ENCODE measurements at regions not wholly inside any gene's neighbourhood (a gene's known extent, or its start where the extent isn't known, plus 50 kb on each side); places are given as distances from the start of the nearest gene placed in this dataset.

- DNase-seq: no peak
These were observed 618.1 kb downstream of the ZNF385D start for GRCh38 chr3:21132896-21133295.

DNA sequence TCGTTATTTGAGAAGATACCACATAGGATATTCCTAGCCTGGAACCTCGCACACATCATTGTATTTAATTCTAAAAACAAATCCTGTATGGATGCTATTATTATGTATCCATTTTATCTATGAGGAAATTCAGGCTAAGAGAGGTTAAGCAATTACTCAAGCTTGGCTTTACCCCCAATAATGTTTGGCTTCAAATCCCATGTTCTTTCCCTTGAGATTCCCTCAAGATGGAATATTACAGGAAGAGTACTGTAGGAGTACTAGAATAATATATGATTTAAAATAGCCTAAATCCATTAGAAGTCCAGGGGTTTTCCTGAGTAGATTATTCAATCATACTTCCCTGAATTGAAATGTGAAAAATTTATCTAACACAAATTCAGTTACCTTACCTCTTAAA, 630.2 kb downstream of the ZNF385D start:
- no peak for DNase-seq

DNA sequence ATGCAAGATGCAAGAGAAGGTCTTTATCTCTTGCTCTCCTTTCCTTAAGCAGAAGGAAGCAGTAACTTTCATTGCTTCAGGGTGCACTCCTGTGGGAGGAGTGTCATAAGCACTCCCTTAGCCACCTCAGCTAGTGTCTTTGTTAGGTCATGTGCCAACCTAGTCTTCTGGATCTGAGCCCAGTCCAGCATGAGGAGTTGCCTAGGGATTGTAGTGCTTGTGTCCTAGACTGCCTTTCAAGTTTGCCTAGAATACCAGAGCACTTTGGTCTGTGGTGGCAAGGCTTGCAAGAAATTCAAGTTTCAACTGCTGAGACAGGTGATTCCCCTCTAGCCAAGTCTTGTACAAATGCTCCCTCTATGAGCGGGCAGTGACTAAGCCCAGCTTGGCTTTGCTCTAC, 633.6 kb downstream of the ZNF385D start:
- DNase-seq: no peak

DNA sequence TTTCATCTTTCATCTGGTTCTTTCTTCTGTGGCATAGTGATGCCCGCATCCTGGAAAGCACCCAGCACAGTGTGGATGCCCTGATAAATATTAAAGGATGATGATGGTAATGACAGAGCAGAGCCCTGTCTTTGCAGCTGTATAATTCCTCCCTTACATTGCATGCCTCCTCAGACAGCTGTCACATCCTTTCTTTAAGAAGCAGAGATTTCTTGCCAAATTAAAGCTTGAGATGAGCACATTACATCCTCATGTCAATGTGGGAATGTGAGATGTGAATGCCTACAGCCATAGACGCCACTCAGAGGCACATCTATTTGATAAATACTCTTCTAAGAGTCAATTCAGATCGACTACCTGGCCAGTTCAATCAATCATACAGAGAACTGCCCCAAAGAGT, 642.0 kb downstream of the ZNF385D start:
- no peak for DNase-seq

DNA sequence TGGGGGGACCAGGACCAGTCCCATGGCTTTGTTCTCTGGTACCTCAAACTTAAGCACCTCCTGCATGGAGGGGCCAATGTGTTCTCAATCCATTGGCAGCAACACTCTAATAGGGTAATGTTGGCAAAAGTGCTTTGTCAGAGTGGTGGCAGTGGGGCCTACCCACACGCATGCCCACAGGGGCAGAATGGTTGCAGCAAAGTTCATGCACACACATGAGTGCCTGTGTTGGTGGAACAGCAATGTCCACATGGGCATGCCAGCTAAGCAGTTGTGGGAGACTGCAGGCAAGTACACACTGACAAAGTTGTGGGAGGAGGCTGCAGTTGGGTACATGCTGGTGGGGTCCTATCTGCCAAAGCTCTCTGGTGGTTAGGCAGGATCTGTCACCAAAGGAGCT, 645.2 kb downstream of the ZNF385D start:
- DNase-seq: no peak

- DNase-seq: no peak
These were observed 650.2 kb downstream of the ZNF385D start for GRCh38 chr3:21100656-21101359.

DNA sequence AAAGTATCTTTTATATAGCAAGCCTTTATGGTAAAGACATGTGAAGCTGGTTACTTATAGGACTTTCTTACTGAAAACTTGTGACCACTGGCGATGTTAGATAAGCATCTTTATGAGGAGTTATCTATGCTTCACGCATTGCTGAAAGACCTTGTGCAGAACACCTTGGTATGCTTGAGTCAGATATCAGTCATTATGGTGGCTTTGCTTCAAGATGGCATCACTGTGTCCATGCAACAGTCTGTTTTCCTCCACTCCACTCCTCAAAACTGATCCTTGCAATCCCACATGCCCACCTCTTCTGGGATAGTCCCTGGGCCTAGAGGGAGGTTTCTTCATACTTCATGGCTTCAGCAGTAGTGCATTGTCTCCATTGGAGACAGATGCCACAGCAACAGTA, 656.3 kb downstream of the ZNF385D start:
- DNase-seq: no peak

- DNase-seq: no peak
These were observed 677.4 kb downstream of the ZNF385D start for GRCh38 chr3:21073561-21073960.

DNA sequence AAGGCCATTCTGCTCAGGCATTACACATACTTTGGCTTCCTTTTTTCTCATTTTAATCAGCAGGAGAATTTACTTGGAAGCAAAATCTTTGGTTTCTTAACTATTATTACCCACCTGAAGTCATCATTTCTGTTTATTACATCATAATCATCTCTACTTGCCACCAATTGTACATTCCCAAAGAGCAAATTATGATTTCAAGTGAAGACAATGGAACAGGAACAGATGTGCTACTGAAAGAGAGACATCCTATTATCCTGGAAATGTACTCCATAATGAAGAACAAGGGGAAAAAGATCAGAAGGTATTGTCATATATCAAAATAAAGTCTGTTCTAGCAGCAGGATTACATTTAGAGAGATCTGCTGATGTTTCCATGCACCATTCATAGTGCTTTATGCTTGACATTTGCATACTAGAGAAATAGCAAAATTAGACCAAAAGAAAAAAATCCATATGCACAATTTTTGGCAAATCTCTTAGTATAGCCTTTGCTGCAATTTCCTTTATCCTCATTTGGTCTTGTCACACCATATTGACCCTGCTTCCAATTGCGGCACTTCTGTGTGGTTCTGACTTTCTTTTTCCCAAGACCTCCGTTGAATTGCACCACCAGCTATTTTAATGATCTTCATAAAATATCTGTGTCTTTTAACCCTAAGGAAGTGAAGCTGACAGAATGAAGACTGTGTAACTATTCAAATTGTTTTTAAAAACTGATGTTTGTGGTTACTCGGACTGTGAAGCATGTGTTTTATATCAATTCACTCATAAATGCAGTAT, 683.8 kb downstream of the ZNF385D start:
- no peak for DNase-seq

- no peak for DNase-seq
These were observed 688.1 kb downstream of the ZNF385D start for GRCh38 chr3:21062831-21063294.

GRCh38 chr3:21059404-21059803, 691.6 kb downstream of the ZNF385D start:
- DNase-seq: no peak

DNA sequence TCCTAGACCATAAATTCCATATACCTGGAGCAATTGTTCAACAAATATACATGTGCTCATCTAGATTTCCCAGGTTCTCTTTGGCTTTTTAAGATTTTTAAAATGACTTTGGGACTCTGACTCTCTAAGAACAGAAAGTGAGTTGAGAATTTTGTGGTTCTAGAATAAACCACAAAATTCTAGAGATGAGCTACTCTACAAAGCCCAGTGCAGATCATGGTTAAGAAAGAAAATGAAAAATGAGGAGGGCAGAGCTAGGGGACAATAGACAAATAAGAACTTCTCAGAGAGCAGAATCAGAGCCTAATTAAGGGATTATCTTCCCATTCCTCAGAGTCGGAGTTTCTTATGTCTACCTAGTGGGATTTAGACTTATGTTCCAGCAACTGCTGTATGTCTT, 694.7 kb downstream of the ZNF385D start:
- DNase-seq: no peak

DNA sequence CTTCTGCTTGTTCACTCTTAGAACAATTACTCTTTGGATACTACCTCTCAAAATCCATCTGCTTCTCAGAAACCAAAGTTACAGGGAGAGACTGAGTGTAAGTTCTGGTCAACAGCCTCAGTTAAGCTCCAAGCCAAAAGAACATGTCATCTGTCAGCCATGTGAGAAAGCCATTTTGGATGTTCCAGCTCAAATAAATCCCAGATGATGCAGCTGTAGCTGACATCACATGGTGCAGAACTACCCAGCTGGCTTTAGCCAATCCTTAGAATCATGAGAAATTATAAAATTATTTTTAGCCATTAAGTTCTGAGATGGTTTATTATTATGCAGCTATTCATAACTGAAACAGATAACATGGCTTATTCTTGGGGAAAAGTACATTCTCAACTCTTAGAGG, 696.0 kb downstream of the ZNF385D start:
- DNase-seq: no peak

GRCh38 chr3:21054064-21054463, 696.9 kb downstream of the ZNF385D start:
- DNase-seq: no peak

- no peak for DNase-seq
These were observed 701.5 kb downstream of the ZNF385D start for GRCh38 chr3:21049334-21050062.

- no peak for DNase-seq
These were observed 707.9 kb downstream of the ZNF385D start for GRCh38 chr3:21043139-21043538.

- DNase-seq: no peak
These were observed 708.8 kb downstream of the ZNF385D start for GRCh38 chr3:21042184-21042583.

DNA sequence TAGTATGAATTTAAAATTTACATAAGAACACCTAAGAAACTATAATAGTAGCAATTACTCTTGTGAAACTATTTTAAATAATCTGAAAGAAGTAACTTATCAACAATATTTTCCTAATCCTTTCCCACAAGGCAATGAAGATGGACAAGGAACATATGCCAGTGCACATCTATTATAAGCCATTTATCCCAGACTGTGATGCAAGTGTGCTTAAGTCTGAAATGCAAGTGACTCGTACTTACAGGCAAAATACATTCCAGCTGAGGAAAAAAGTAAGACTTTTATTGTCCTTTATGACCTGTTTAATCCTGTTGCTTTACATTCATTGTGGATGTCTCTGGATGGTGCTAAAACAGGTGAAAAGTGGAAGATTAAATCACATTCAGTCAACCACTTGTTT, 709.4 kb downstream of the ZNF385D start:
- DNase-seq: no peak

- DNase-seq: no peak
These were observed 714.1 kb downstream of the ZNF385D start for GRCh38 chr3:21036888-21037287.

GRCh38 chr3:21028412-21028811, 722.6 kb downstream of the ZNF385D start:
- DNase-seq: no peak

GRCh38 chr3:21024563-21024962, 726.4 kb downstream of the ZNF385D start:
- no peak for DNase-seq

DNA sequence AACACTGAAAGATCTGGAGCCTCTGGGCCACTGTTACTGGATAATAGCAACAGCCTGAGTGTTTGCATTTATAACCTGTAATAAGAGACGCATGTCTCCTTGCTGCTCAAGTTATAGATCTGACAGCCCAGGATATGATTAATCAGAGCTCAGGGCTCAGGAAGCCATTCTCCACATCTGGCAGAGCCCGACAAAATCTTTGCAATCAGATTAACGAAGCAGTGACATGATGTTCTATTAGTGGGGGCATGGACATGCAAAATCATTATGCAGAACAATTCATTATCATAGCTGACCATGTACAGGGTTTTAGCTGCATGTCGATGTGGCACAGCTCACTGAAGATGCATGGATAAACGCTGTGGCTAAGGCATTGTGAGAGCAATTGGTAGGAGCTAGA, 730.3 kb downstream of the ZNF385D start:
- DNase-seq: no peak

GRCh38 chr3:21020043-21020442, 731.0 kb downstream of the ZNF385D start:
- no peak for DNase-seq
